Mucosa of descending colon (tissue), 3 donors: ENCODE measurements at regions not wholly inside any gene's neighbourhood (a gene's known extent, or its start where the extent isn't known, plus 50 kb on each side); places are given as distances from the start of the nearest gene placed in this dataset.
"Not testable (repeated sequence)": the region's sequence is repeated elsewhere in the genome, so short reads cannot be mapped to it uniquely, and the experiment has no call there.

ENCODE experiments used
- ATAC-seq: fragments of 200-7000 bp; cut with Tn5 transposase; one replicate; pipeline ENCODE4 v1.9.1; 2020; ENCODE audit warnings: mild to moderate bottlenecking, moderate library complexity
- DNase-seq, 3 donors: peaks; one replicate each; pipeline ENCODE4 v3.0.0-alpha.2; 2020
- H3K36me3 ChIP-seq: fragments of 200-600 bp; one replicate; pipeline ENCODE4 v1.8.0; 2021; ENCODE audit warnings: low read depth, mild to moderate bottlenecking
- H3K4me1 ChIP-seq: fragments of 200-600 bp; one replicate; pipeline ENCODE4 v1.8.0; 2021; ENCODE audit warnings: low read depth, mild to moderate bottlenecking
- H3K4me3 ChIP-seq: fragments of 200-600 bp; one replicate; pipeline ENCODE4 v1.8.0; 2021; ENCODE audit warnings: mild to moderate bottlenecking
- H3K9me3 ChIP-seq: fragments of 200-600 bp; one replicate; pipeline ENCODE4 v1.8.0; 2021; ENCODE audit warnings: mild to moderate bottlenecking
- CTCF ChIP-seq: fragments of 200-600 bp; IDR thresholded peaks from one replicate; pipeline ENCODE4 v1.8.0; 2022; ENCODE audit warnings: antibody characterized with exemption, mild to moderate bottlenecking
- intact Hi-C, 2 donors: fragments of 100-400 bp; cut with DNase I in 1 of 2; cut with micrococcal nuclease in 1 of 2; formaldehyde crosslinking; loops; one replicate each; pipeline versions ENCODE4 v1.11.0 to v1.11.1; 2022; cut with DNase I, micrococcal nuclease
- donor health status: DM: no; HTN: no; CAD: no; lungs with moderate emphysema.
- donor health status: DM: no; HTN: no; CAD: no.
- donor health status: DM: no; HTN: yes; CAD: no.

GRCh38 chr5:67552773-67553172, 356.2 kb upstream of the CD180 start:
- Histone ChIP-seq H3K4me3 (no peak overlapping the region), H3K36me3 (no peaks in the 10 kb centered on the region), H3K9me3 (no peaks in the 10 kb centered on the region), H3K4me1 (peaks cover 11% of the 10 kb centered on the region)
- DNase-seq (no peak), ATAC-seq (no peak)
- TF ChIP-seq CTCF, result no peak
- intact Hi-C loops, result no loop called here

- intact Hi-C loops, result no loop called here
- DNase-seq, result peak in 1 of 3 donors; percentile 50
- TF ChIP-seq CTCF, result no peak
Observed at GRCh38 chr5:67549947-67550346, 353.3 kb upstream of the CD180 start.

GRCh38 chr5:67549296-67549618, 352.7 kb upstream of the CD180 start:
- intact Hi-C loops, result no loop called here

More at GRCh38 chr5:67549947-67550346, 353.3 kb upstream of the CD180 start:
- peaks cover 16% of the 10 kb centered on the region for H3K4me1 ChIP-seq
- no peaks in the 10 kb centered on the region for H3K9me3 ChIP-seq
- H3K4me3 ChIP-seq, result no peak overlapping the region
- ATAC-seq, result peak; percentile 88
- no peaks in the 10 kb centered on the region for H3K36me3 ChIP-seq

GRCh38 chr5:67548520-67549295, 352.1 kb upstream of the CD180 start:
- ATAC-seq, result peak; percentile 80
- no peak overlapping the region for H3K4me3 ChIP-seq
- peaks cover 16% of the 10 kb centered on the region for H3K4me1 ChIP-seq
- DNase-seq, result peak in 1 of 3 donors; percentile 33
- H3K36me3 ChIP-seq, result no peaks in the 10 kb centered on the region
- H3K9me3 ChIP-seq, result no peaks in the 10 kb centered on the region
- intact Hi-C loops, result no loop called here
- no peak for TF ChIP-seq CTCF

More at GRCh38 chr5:67549296-67549618, 352.7 kb upstream of the CD180 start:
- TF ChIP-seq CTCF, result no peak
- ATAC-seq (no peak), DNase-seq (peak in 1 of 3 donors; percentile 16)
- Histone ChIP-seq H3K36me3 (no peaks in the 10 kb centered on the region), H3K4me3 (no peak overlapping the region), H3K4me1 (peaks cover 16% of the 10 kb centered on the region), H3K9me3 (no peaks in the 10 kb centered on the region)

DNA sequence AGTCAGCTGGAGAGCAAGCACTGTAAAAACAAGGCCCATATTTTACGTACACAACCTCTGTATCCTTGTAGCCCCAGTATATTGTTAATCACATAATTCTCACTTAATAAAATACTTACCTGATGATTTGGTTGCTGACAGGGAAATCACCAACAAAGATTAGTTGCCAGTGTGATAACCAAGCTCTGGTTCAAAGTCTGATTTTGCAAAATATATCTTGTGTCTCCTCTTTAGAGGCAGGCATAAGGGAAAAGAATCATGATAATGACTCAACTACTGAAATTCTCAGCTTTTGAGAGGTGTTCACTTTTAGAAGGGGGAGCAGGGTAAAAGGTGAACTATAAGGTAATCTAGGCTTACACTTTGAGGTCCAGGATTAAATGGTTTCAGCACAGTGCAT, 351.1 kb upstream of the CD180 start:
- H3K9me3 ChIP-seq, result no peaks in the 10 kb centered on the region
- intact Hi-C loops, result no loop called here
- peaks cover 16% of the 10 kb centered on the region for H3K4me1 ChIP-seq
- DNase-seq (no peak), ATAC-seq (no peak)
- no peak for TF ChIP-seq CTCF
- H3K36me3 ChIP-seq, result no peaks in the 10 kb centered on the region
- H3K4me3 ChIP-seq, result no peak overlapping the region

DNA sequence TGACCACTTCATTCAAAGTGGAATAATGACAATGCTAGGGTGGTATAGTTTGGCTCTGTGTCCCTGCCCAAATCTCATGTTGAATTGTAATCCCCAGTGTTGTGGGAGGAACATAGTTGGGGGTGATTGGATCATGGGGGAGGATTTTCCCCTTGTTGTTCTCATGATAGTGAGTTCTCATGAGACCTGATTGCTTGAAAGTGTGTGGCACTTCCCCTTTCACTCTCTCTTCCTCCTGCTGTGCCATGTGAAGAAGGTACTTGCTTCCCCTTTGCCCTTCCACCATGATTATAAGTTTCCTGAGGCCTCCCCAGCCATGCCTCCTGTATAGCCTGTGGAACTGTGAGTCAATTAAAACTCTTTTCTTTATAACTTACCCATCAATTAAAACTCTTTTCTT, 348.3 kb upstream of the CD180 start:
- DNase-seq, intact Hi-C loops, H3K36me3 ChIP-seq, H3K4me3 ChIP-seq, H3K9me3 ChIP-seq, ATAC-seq: not testable (repeated sequence)
- H3K4me1 ChIP-seq, result peaks cover 16% of the 10 kb centered on the region
